Endothelial cell of umbilical vein (primary cell): ENCODE measurements at regions not wholly inside any gene's neighbourhood (a gene's known extent, or its start where the extent isn't known, plus 50 kb on each side); places are given as distances from the start of the nearest gene placed in this dataset.

ENCODE experiments used
- BruUV-seq: library from RNA; stranded (reverse); fragments of 400-500 nt; replicated peaks from 2 replicates; lab custom pipeline; 2021; lab: Mats Ljungman, UMichigan
- CTCF ChIA-PET: fragments of 300-600, 350-600 bp; sonication (Branson Sonifier 250); formaldehyde crosslinking; loops from one replicate; lab custom pipeline; 2021; ENCODE audit warnings: antibody characterized with exemption, inconsistent platforms; lab: Charles Lee
- POLR2A ChIA-PET: fragments of 300-600, 350-600 bp; sonication (Branson Sonifier 250); formaldehyde crosslinking; loops from one replicate; lab custom pipeline; 2021; ENCODE audit warnings: antibody characterized with exemption, inconsistent platforms; lab: Charles Lee
- DNase-seq: peaks from one replicate; pipeline ENCODE4 v3.0.0-alpha.2; 2011; ENCODE audit warnings: low read depth, low spot score
- FAIRE-seq: peaks from 2 replicates; lab custom pipeline; 2011; peaks lifted over from hg19 to GRCh38; lab: Jason Lieb, UNC
- H2AFZ ChIP-seq: 2 replicates; pipeline ENCODE4 v1.6.0; 2012; ENCODE audit warnings: low read depth, low read length, control low read depth, inconsistent platforms
- H3K27ac ChIP-seq: 2 replicates; pipeline ENCODE4 v1.5.1; 2011; ENCODE audit warnings: low read depth, mild to moderate bottlenecking, control low read depth, low read length, moderate library complexity; ENCODE audit not compliant: insufficient read depth
- H3K27me3 ChIP-seq, 2 experiments: 2 replicates each; pipeline versions ENCODE4 v1.6.0 to v1.6.1; 2011; ENCODE audit warnings: low read length in 2 of 2, mixed read lengths in 1 of 2; ENCODE audit not compliant: control insufficient read depth in 2 of 2, insufficient read depth in 2 of 2
- H3K36me3 ChIP-seq, 2 experiments: 2 replicates in 1 of 2; 3 replicates in 1 of 2; pipeline ENCODE4 v1.5.1; 2011; ENCODE audit warnings: low read length in 2 of 2, mild to moderate bottlenecking in 1 of 2, moderate library complexity in 1 of 2; ENCODE audit not compliant: control insufficient read depth in 2 of 2, insufficient read depth in 2 of 2; ENCODE audit errors: extremely low read depth in 1 of 2
- H3K4me1 ChIP-seq: 3 replicates; pipeline ENCODE4 v1.5.1; 2011; ENCODE audit warnings: mild to moderate bottlenecking, low read length; ENCODE audit not compliant: control insufficient read depth, insufficient read depth; ENCODE audit errors: extremely low read depth
- H3K4me2 ChIP-seq: 2 replicates; pipeline ENCODE4 v1.6.1; 2011; ENCODE audit warnings: low read length, control low read depth, mixed read lengths; ENCODE audit not compliant: insufficient read depth
- H3K4me3 ChIP-seq, 3 experiments: fragments of 200-600 bp in 1 of 3; sonication (generic), shearing (Covaris generic) in 1 of 3; replicated peaks in 1 of 3; 2 replicates each; pipeline ENCODE4 v1.5.1; 2011 to 2016; ENCODE audit warnings: control low read depth in 3 of 3, low read length in 3 of 3, mild to moderate bottlenecking in 2 of 3, inconsistent platforms in 1 of 3, low read depth in 1 of 3, moderate library complexity in 1 of 3; ENCODE audit not compliant: insufficient read depth in 1 of 3
- H3K79me2 ChIP-seq: 2 replicates; pipeline ENCODE4 v1.6.0; 2012; ENCODE audit warnings: low read length, inconsistent platforms; ENCODE audit not compliant: control insufficient read depth, insufficient read depth
- H3K9ac ChIP-seq: replicated peaks from 2 replicates; pipeline ENCODE3; 2011; ENCODE audit warnings: low read length, control low read depth; ENCODE audit not compliant: insufficient read depth; ENCODE audit errors: extremely low read depth
- H3K9me1 ChIP-seq: replicated peaks from 3 replicates; pipeline ENCODE4 v1.6.0; 2011; ENCODE audit warnings: mild to moderate bottlenecking, low read length; ENCODE audit not compliant: control insufficient read depth, insufficient read depth; ENCODE audit errors: extremely low read depth
- H3K9me3 ChIP-seq: replicated peaks from 2 replicates; pipeline ENCODE4 v1.5.1; 2012; ENCODE audit warnings: low read length, inconsistent platforms; ENCODE audit not compliant: control insufficient read depth, insufficient read depth
- H4K20me1 ChIP-seq: replicated peaks from 2 replicates; pipeline ENCODE3; 2011; ENCODE audit warnings: mild to moderate bottlenecking, low read length; ENCODE audit not compliant: control insufficient read depth, insufficient read depth; ENCODE audit errors: extremely low read depth
- EZH2 ChIP-seq: IDR thresholded peaks from 2 replicates; pipeline ENCODE4 v1.6.1; 2012; ENCODE audit warnings: borderline replicate concordance, low read depth, mild to moderate bottlenecking, moderate library complexity, low read length, inconsistent platforms; ENCODE audit not compliant: severe bottlenecking
- FOS ChIP-seq: IDR thresholded peaks from 2 replicates; pipeline ENCODE4 v1.6.1; 2011; ENCODE audit warnings: mild to moderate bottlenecking, low read length, moderate library complexity, borderline replicate concordance; ENCODE audit not compliant: insufficient read depth
- GATA2 ChIP-seq: IDR thresholded peaks from 2 replicates; pipeline ENCODE4 v1.7.0; 2011; ENCODE audit warnings: low read depth, mild to moderate bottlenecking, moderate library complexity, mixed read lengths, low read length; ENCODE audit not compliant: insufficient read length, insufficient read depth
- JUN ChIP-seq: IDR thresholded peaks from 2 replicates; pipeline ENCODE4 v1.6.1; 2011; ENCODE audit warnings: borderline replicate concordance, low read depth; ENCODE audit not compliant: insufficient read length, insufficient read depth
- MYC ChIP-seq: IDR thresholded peaks from one replicate; pipeline ENCODE4 v1.6.1; 2011; ENCODE audit warnings: mild to moderate bottlenecking, low read depth, low read length
- POLR2A ChIP-seq: IDR thresholded peaks from 2 replicates; pipeline ENCODE4 v1.6.1; 2012; ENCODE audit warnings: low read depth, mild to moderate bottlenecking, control low read depth, low read length
- POLR2AphosphoS5 ChIP-seq: IDR thresholded peaks from 2 replicates; pipeline ENCODE4 v1.6.1; 2012; ENCODE audit warnings: low read depth, mild to moderate bottlenecking, control low read depth, low read length, moderate library complexity; ENCODE audit not compliant: insufficient read depth
- dilution Hi-C: fragments of 300-500 bp; cut with MboI; formaldehyde crosslinking; loops from one replicate; pipeline ENCODE4 v1.15.0; 2019; ENCODE audit warnings: low sequenced_read_pairs; ENCODE audit not compliant: extremely low pct_ligation_motif_present
- intact Hi-C: fragments of 100-400 bp; cut with micrococcal nuclease; formaldehyde crosslinking; loops from one replicate; pipeline ENCODE4 v1.10.0; 2022
- TF ChIP-seq, protein P1 (sequence below): IDR thresholded peaks from 2 replicates; pipeline ENCODE4 v1.6.1; 2011; ENCODE audit not compliant: insufficient read depth, insufficient read length
- TF ChIP-seq, protein P2 (sequence below), 2 donors: IDR thresholded peaks; 1 replicate in 1 of 2; 2 replicates in 1 of 2; pipeline ENCODE4 v1.5.1; 2011; ENCODE audit warnings: low read length in 2 of 2, mild to moderate bottlenecking in 2 of 2, moderate library complexity in 2 of 2, control low read depth in 1 of 2, inconsistent platforms in 1 of 2, low read depth in 1 of 2; ENCODE audit not compliant: insufficient read depth in 1 of 2; ENCODE audit errors: extremely low read depth in 1 of 2

- TF ChIP-seq EZH2, result no peak
- TF ChIP-seq, protein P1, sequence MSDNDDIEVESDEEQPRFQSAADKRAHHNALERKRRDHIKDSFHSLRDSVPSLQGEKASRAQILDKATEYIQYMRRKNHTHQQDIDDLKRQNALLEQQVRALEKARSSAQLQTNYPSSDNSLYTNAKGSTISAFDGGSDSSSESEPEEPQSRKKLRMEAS, result no peak
- TF ChIP-seq JUN, result no peak
- TF ChIP-seq POLR2AphosphoS5, result no peak
- TF ChIP-seq MYC, result no peak
- TF ChIP-seq GATA2, result no peak
- TF ChIP-seq FOS, result no peak
- Histone ChIP-seq H3K4me1 (peaks cover 23% of the 10 kb centered on the region), H3K9me1 (no peaks in the 10 kb centered on the region), H4K20me1 (no peaks in the 10 kb centered on the region), H3K79me2 (no peaks in the 10 kb centered on the region), H3K27ac (no peak overlapping the region), H3K9ac (no peak overlapping the region), H3K4me3 (no peak overlapping the region), H2AFZ (no peak overlapping the region), H3K36me3 (no peaks in the 10 kb centered on the region), H3K9me3 (no peaks in the 10 kb centered on the region), H3K4me2 (no peak overlapping the region), H3K27me3 (no peaks in the 10 kb centered on the region)
- no peak for FAIRE-seq
- POLR2A ChIA-PET, result no interaction called here
- intact Hi-C loops (no loop called here), dilution Hi-C loops (no loop called here)
- CTCF ChIA-PET, result no interaction called here
- DNase-seq, result no peak
- no TSS peak for BruUV-seq
Measured at GRCh38 chr2:144578099-144578498, 58.2 kb upstream of the ZEB2 start.

- no peaks in the 10 kb centered on the region for H3K4me1 ChIP-seq
- H3K9ac ChIP-seq, result no peak overlapping the region
- TF ChIP-seq JUN (no peak), EZH2 (no peak), FOS (no peak), MYC (no peak), POLR2AphosphoS5 (no peak), GATA2 (no peak), POLR2A (no peak)
- TF ChIP-seq, protein P2, sequence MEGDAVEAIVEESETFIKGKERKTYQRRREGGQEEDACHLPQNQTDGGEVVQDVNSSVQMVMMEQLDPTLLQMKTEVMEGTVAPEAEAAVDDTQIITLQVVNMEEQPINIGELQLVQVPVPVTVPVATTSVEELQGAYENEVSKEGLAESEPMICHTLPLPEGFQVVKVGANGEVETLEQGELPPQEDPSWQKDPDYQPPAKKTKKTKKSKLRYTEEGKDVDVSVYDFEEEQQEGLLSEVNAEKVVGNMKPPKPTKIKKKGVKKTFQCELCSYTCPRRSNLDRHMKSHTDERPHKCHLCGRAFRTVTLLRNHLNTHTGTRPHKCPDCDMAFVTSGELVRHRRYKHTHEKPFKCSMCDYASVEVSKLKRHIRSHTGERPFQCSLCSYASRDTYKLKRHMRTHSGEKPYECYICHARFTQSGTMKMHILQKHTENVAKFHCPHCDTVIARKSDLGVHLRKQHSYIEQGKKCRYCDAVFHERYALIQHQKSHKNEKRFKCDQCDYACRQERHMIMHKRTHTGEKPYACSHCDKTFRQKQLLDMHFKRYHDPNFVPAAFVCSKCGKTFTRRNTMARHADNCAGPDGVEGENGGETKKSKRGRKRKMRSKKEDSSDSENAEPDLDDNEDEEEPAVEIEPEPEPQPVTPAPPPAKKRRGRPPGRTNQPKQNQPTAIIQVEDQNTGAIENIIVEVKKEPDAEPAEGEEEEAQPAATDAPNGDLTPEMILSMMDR (IDR thresholded peaks at IDR 0.05; ENCODE audit: extremely low read depth in 1 of 2, insufficient read depth in 1 of 2, low read depth in 1 of 2, low read length in 2 of 2), result no peak
- TF ChIP-seq, protein P1, result no peak
- H3K9me1 ChIP-seq, result no peaks in the 10 kb centered on the region
- dilution Hi-C loops, result no loop called here
- H3K36me3 ChIP-seq, result no peaks in the 10 kb centered on the region
- no peak overlapping the region for H3K27ac ChIP-seq
- H3K4me3 ChIP-seq, result no peak overlapping the region
- DNase-seq, result no peak
- ChIA-PET CTCF (interaction anchor here (1.0 kb wide), 1 partner anchor 22 kb away, joined by 3 read pairs; no protein-coding TSS in a partner anchor), POLR2A (no interaction called here)
- H3K9me3 ChIP-seq, result no peaks in the 10 kb centered on the region
- H2AFZ ChIP-seq, result no peak overlapping the region
- H3K27me3 ChIP-seq, result no peaks in the 10 kb centered on the region
- no TSS peak for BruUV-seq
- intact Hi-C loops, result no loop called here
- no peak overlapping the region for H3K4me2 ChIP-seq
- no peaks in the 10 kb centered on the region for H3K79me2 ChIP-seq
- no peaks in the 10 kb centered on the region for H4K20me1 ChIP-seq
- FAIRE-seq, result no peak
Measured at GRCh38 chr2:144572977-144573376, 53.1 kb upstream of the ZEB2 start.
